Nephron (organoid): ENCODE measurements at regions not wholly inside any gene's neighbourhood (a gene's known extent, or its start where the extent isn't known, plus 50 kb on each side); places are given as distances from the start of the nearest gene placed in this dataset.

Source experiments
- H3K27ac Mint-ChIP-seq, 3 experiments: 2 replicates each; pipeline ENCODE4 v1.8.0; 2020; ENCODE audit warnings: mixed read lengths in 3 of 3, mild to moderate bottlenecking in 2 of 3, moderate library complexity in 1 of 3
- H3K27me3 Mint-ChIP-seq: 2 replicates; pipeline ENCODE4 v1.8.0; 2021; ENCODE audit warnings: low read depth, mild to moderate bottlenecking, moderate library complexity, mixed read lengths
- H3K36me3 Mint-ChIP-seq: 2 replicates; pipeline ENCODE4 v1.8.0; 2020; ENCODE audit warnings: low read depth, mixed read lengths
- H3K4me1 Mint-ChIP-seq: 2 replicates; pipeline ENCODE4 v1.8.0; 2020; ENCODE audit warnings: mixed read lengths
- H3K4me3 Mint-ChIP-seq, 3 experiments: 2 replicates each; pipeline ENCODE4 v1.8.0; 2020; ENCODE audit warnings: mild to moderate bottlenecking in 3 of 3, mixed read lengths in 3 of 3, moderate library complexity in 2 of 3
- H3K9me3 Mint-ChIP-seq: 2 replicates; pipeline ENCODE4 v1.8.0; 2020; ENCODE audit warnings: mixed read lengths
- CTCF ChIP-seq, 3 experiments: fragments of 200-600 bp; sonication (generic); IDR thresholded peaks; one replicate each; pipeline ENCODE4 v1.5.0; 2021; ENCODE audit warnings: antibody characterized with exemption in 3 of 3; ENCODE audit not compliant: unreplicated experiment in 3 of 3

GRCh38 chr4:14149176-14150053 is 521.9 kb upstream of the BOD1L1 start:
- Mint-ChIP-seq H3K4me3 (no peak overlapping the region), H3K27me3 (peaks cover 5% of the 10 kb centered on the region), H3K27ac (no peak overlapping the region), H3K9me3 (no peaks in the 10 kb centered on the region), H3K4me1 (no peaks in the 10 kb centered on the region), H3K36me3 (no peaks in the 10 kb centered on the region)
- no peak for TF ChIP-seq CTCF (IDR thresholded peaks at IDR 0.05; ENCODE audit: unreplicated experiment in 3 of 3)

- Mint-ChIP-seq H3K36me3 (no peaks in the 10 kb centered on the region), H3K27ac (no peak overlapping the region), H3K4me3 (no peak overlapping the region), H3K27me3 (peaks cover 5% of the 10 kb centered on the region), H3K4me1 (no peaks in the 10 kb centered on the region), H3K9me3 (no peaks in the 10 kb centered on the region)
- no peak for TF ChIP-seq CTCF (IDR thresholded peaks at IDR 0.05; ENCODE audit: unreplicated experiment in 3 of 3)
Measured at GRCh38 chr4:14151101-14151500, 523.6 kb upstream of the BOD1L1 start.

DNA sequence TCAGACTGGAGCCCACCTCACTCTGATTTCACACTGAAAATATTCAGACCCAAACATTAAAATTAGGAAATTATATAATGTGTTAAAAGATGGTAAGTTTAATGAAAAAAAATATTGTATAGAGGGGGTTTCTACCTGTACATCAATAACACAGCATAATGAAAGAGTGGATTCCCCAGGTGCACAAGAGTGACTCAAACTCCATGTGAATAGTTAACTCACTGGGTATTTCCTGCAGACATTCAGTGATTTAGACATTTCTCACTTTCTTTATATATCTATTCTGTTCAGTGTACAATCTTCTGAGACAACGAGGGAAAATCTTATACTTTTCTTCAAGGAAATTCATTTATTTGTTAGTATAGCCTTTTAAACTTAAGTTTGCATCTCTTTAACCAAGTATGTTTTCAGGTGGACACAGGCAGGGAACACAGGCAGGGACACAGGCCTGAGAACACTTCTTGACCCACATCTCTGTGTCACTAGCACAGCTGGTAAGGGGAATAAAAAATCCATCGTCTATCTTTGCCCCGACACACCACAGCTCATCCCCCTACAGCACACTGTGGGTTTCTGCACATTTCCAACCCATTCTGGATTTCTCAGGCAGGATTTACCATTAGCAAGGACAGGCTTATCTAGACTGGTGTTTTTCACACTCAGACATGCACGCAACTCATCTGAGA is 525.5 kb upstream of the BOD1L1 start:
- H3K9me3 Mint-ChIP-seq = no peaks in the 10 kb centered on the region
- peaks cover 5% of the 10 kb centered on the region for H3K27me3 Mint-ChIP-seq
- no peak overlapping the region for H3K27ac Mint-ChIP-seq
- no peaks in the 10 kb centered on the region for H3K4me1 Mint-ChIP-seq
- no peak overlapping the region for H3K4me3 Mint-ChIP-seq
- no peaks in the 10 kb centered on the region for H3K36me3 Mint-ChIP-seq
- TF ChIP-seq CTCF (IDR thresholded peaks at IDR 0.05; ENCODE audit: unreplicated experiment in 3 of 3) = no peak

GRCh38 chr4:14155803-14156202 is 528.3 kb upstream of the BOD1L1 start:
- H3K9me3 Mint-ChIP-seq = no peaks in the 10 kb centered on the region
- H3K27me3 Mint-ChIP-seq = no peaks in the 10 kb centered on the region
- H3K36me3 Mint-ChIP-seq = no peaks in the 10 kb centered on the region
- no peak overlapping the region for H3K4me3 Mint-ChIP-seq
- no peak for TF ChIP-seq CTCF (IDR thresholded peaks at IDR 0.05; ENCODE audit: unreplicated experiment in 3 of 3)
- H3K4me1 Mint-ChIP-seq = no peaks in the 10 kb centered on the region
- H3K27ac Mint-ChIP-seq = no peak overlapping the region

DNA sequence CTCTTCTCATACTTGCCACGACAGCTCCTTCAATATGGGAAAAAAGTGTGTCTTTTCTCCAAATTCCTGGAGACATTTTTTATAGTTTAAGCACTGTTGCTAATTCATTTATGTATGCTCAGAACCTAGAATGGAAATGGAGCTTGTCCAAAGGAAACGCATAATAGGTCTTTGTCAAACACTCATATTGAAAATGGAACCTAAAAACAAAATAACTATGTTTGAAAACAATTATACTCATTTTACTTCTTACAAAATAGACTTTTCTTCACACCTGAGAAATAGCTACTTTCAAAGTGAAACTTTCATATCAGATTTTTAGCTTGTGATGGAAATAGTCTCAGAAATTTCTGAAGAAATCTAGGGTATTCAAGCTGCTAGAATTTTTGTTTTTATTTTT is 529.7 kb upstream of the BOD1L1 start:
- Mint-ChIP-seq H3K4me3 (no peak overlapping the region), H3K36me3 (no peaks in the 10 kb centered on the region), H3K9me3 (no peaks in the 10 kb centered on the region), H3K27me3 (no peaks in the 10 kb centered on the region), H3K27ac (no peak overlapping the region), H3K4me1 (no peaks in the 10 kb centered on the region)
- TF ChIP-seq CTCF (IDR thresholded peaks at IDR 0.05; ENCODE audit: unreplicated experiment in 3 of 3) = no peak
